KMS-11 (cell line): ENCODE measurements at regions not wholly inside any gene's neighbourhood (a gene's known extent, or its start where the extent isn't known, plus 50 kb on each side); places are given as distances from the start of the nearest gene placed in this dataset.

Experiments used
- H2AFZ ChIP-seq: fragments of 200-600 bp; sonication (generic); 2 replicates; pipeline ENCODE4 v1.6.1; 2016; ENCODE audit warnings: antibody characterized with exemption, mixed run types, low read depth
- H3K27ac ChIP-seq: fragments of 200-600 bp; sonication (generic); 2 replicates; pipeline ENCODE4 v1.6.1; 2016; ENCODE audit warnings: mild to moderate bottlenecking, mixed run types
- H3K27me3 ChIP-seq: fragments of 200-600 bp; sonication (generic); 2 replicates; pipeline ENCODE4 v1.6.1; 2017; ENCODE audit warnings: mild to moderate bottlenecking, low read depth, mixed run types, moderate library complexity; ENCODE audit not compliant: insufficient read depth
- H3K36me3 ChIP-seq: fragments of 200-600 bp; sonication (generic); 2 replicates; pipeline ENCODE4 v1.6.1; 2017; ENCODE audit warnings: mild to moderate bottlenecking, mixed run types; ENCODE audit not compliant: insufficient read depth
- H3K4me1 ChIP-seq: fragments of 200-600 bp; sonication (generic); 2 replicates; pipeline ENCODE4 v1.6.1; 2016; ENCODE audit warnings: mild to moderate bottlenecking, low read depth, mixed run types; ENCODE audit not compliant: poor library complexity, severe bottlenecking
- H3K4me2 ChIP-seq: fragments of 200-600 bp; sonication (generic); 2 replicates; pipeline ENCODE4 v1.7.0; 2016; ENCODE audit warnings: mild to moderate bottlenecking, mixed run types
- H3K4me3 ChIP-seq: fragments of 200-600 bp; sonication (generic); IDR thresholded peaks from 2 replicates; pipeline ENCODE4 v1.6.1; 2017; ENCODE audit warnings: low read depth, low read length, mixed read lengths; ENCODE audit not compliant: insufficient read depth
- H3K79me2 ChIP-seq: fragments of 200-600 bp; sonication (generic); 2 replicates; pipeline ENCODE4 v1.6.1; 2016; ENCODE audit warnings: low read depth, mixed run types; ENCODE audit not compliant: insufficient read depth
- H3K9ac ChIP-seq: fragments of 200-600 bp; sonication (generic); 2 replicates; pipeline ENCODE4 v1.6.1; 2016; ENCODE audit warnings: mild to moderate bottlenecking, mixed run types
- H4K20me1 ChIP-seq: fragments of 200-600 bp; sonication (generic); 2 replicates; pipeline ENCODE4 v1.6.1; 2016; ENCODE audit warnings: mild to moderate bottlenecking, mixed run types; ENCODE audit not compliant: insufficient read depth
- TF ChIP-seq, protein P1 (sequence below): fragments of 200-600 bp; sonication (generic); conservative IDR thresholded peaks from 2 replicates; pipeline ENCODE4 v1.6.1; 2017; ENCODE audit warnings: low read depth, mild to moderate bottlenecking, antibody characterized with exemption, low read length, moderate library complexity, mixed read lengths

- H3K4me3 ChIP-seq: no peak overlapping the region
- no peaks in the 10 kb centered on the region for H3K79me2 ChIP-seq
- H3K36me3 ChIP-seq: no peaks in the 10 kb centered on the region
- H4K20me1 ChIP-seq: no peaks in the 10 kb centered on the region
- no peak overlapping the region for H3K4me2 ChIP-seq
- no peak overlapping the region for H3K9ac ChIP-seq
- H3K27ac ChIP-seq: no peak overlapping the region
- TF ChIP-seq, protein P1, sequence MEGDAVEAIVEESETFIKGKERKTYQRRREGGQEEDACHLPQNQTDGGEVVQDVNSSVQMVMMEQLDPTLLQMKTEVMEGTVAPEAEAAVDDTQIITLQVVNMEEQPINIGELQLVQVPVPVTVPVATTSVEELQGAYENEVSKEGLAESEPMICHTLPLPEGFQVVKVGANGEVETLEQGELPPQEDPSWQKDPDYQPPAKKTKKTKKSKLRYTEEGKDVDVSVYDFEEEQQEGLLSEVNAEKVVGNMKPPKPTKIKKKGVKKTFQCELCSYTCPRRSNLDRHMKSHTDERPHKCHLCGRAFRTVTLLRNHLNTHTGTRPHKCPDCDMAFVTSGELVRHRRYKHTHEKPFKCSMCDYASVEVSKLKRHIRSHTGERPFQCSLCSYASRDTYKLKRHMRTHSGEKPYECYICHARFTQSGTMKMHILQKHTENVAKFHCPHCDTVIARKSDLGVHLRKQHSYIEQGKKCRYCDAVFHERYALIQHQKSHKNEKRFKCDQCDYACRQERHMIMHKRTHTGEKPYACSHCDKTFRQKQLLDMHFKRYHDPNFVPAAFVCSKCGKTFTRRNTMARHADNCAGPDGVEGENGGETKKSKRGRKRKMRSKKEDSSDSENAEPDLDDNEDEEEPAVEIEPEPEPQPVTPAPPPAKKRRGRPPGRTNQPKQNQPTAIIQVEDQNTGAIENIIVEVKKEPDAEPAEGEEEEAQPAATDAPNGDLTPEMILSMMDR: no peak
- no peak overlapping the region for H2AFZ ChIP-seq
- H3K27me3 ChIP-seq: no peaks in the 10 kb centered on the region
- no peaks in the 10 kb centered on the region for H3K4me1 ChIP-seq
These were observed 189.5 kb upstream of the MIR17HG start for GRCh38 chr13:91158017-91158395.

GRCh38 chr13:91162180-91162579 lies 185.3 kb upstream of the MIR17HG start:
- Histone ChIP-seq H4K20me1 (no peaks in the 10 kb centered on the region), H3K9ac (no peak overlapping the region), H3K4me3 (no peak overlapping the region), H3K36me3 (no peaks in the 10 kb centered on the region), H3K4me1 (no peaks in the 10 kb centered on the region), H3K79me2 (no peaks in the 10 kb centered on the region), H3K27ac (no peak overlapping the region), H3K4me2 (no peak overlapping the region), H3K27me3 (no peaks in the 10 kb centered on the region), H2AFZ (no peak overlapping the region)
- TF ChIP-seq, protein P1: no peak

- no peak overlapping the region for H3K27ac ChIP-seq
- TF ChIP-seq, protein P1: no peak
These were observed 184.9 kb upstream of the MIR17HG start for GRCh38 chr13:91162589-91162988.

GRCh38 chr13:91165758-91166157 lies 181.7 kb upstream of the MIR17HG start:
- Histone ChIP-seq H3K4me1 (no peaks in the 10 kb centered on the region), H4K20me1 (no peaks in the 10 kb centered on the region), H3K79me2 (no peaks in the 10 kb centered on the region), H3K27me3 (no peaks in the 10 kb centered on the region), H3K36me3 (no peaks in the 10 kb centered on the region), H3K27ac (no peak overlapping the region), H2AFZ (no peak overlapping the region), H3K4me2 (no peak overlapping the region), H3K9ac (no peak overlapping the region), H3K4me3 (no peak overlapping the region)
- TF ChIP-seq, protein P1: no peak

More at GRCh38 chr13:91162589-91162988, 184.9 kb upstream of the MIR17HG start:
- Histone ChIP-seq H3K9ac (no peak overlapping the region), H3K27me3 (no peaks in the 10 kb centered on the region), H3K4me1 (no peaks in the 10 kb centered on the region), H2AFZ (no peak overlapping the region), H3K4me2 (no peak overlapping the region), H3K4me3 (no peak overlapping the region), H4K20me1 (no peaks in the 10 kb centered on the region), H3K36me3 (no peaks in the 10 kb centered on the region), H3K79me2 (no peaks in the 10 kb centered on the region)
